ENCODE measurements at regions not wholly inside any gene's neighbourhood (a gene's known extent, or its start where the extent isn't known, plus 50 kb on each side); places are given as distances from the start of the nearest gene placed in this dataset.
A peak's percentile ranks its signal among the peaks of the same experiment; 100 is the strongest.
"Not testable (repeated sequence)": the region's sequence is repeated elsewhere in the genome, so short reads cannot be mapped to it uniquely, and the experiment has no call there.

- DNase-seq, result no peak
These were observed 191.9 kb downstream of the C9orf50 start for GRCh38 chr9:129428864-129429577.

DNA sequence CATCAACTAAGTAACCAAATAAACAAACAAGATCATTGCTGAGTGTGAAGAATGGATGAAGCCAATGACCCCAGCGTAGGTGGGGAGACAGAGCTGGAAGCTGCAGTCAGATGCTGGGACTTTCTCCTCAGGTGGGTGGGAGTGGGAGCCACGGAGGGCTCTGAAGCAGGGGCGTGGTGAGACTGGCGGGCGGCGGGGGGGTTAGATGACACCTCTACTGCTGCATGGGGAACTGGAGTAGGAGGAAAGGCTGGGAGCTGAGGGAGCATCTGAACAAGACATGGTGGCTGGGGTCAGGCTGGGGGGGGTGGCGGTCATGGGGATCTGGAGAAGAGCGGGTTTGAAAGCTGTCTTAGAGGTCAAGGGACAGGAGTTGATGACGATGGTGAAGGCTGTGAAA lies 193.8 kb downstream of the C9orf50 start:
- no peak for DNase-seq

GRCh38 chr9:129423755-129424154 lies 197.1 kb downstream of the C9orf50 start:
- DNase-seq, result not testable (repeated sequence)

DNA sequence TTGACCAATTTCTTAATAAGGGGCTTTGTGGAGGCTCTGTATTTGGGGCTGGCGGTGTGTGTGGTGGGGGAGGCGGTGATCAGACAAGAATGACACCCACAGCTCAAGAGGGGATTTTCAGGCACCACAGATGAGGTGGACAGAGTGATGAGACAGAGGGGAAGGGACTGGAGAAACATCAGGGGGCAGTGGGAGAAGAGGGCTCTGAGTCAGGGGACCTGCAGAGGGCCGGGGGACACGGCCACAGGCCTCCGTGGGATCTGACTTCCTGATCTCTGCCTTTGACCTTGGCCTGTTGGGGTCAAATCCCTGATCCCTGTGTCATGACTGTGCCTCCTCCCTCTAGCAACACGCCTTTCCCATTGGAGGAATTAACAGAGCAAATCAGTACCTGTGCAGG lies 197.7 kb downstream of the C9orf50 start:
- DNase-seq, result no peak

DNA sequence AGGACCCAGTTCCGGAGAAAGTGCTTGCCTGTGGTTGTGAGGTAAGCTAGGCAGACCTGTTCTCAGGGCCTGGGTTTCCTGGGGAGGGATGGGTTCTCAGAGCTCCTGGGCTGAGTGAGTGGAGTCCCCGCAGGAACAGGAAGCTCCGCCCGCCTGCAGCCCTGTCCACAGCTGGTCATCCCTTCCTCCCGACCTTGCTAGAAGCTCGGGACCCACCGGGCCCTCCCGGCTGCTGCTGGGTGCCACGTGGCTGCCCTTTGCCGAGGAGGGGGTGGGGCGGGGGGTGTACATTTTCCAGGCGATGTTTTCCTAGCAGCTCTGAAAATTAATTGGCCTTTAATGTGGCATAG lies 198.1 kb downstream of the C9orf50 start:
- no peak for DNase-seq

DNA sequence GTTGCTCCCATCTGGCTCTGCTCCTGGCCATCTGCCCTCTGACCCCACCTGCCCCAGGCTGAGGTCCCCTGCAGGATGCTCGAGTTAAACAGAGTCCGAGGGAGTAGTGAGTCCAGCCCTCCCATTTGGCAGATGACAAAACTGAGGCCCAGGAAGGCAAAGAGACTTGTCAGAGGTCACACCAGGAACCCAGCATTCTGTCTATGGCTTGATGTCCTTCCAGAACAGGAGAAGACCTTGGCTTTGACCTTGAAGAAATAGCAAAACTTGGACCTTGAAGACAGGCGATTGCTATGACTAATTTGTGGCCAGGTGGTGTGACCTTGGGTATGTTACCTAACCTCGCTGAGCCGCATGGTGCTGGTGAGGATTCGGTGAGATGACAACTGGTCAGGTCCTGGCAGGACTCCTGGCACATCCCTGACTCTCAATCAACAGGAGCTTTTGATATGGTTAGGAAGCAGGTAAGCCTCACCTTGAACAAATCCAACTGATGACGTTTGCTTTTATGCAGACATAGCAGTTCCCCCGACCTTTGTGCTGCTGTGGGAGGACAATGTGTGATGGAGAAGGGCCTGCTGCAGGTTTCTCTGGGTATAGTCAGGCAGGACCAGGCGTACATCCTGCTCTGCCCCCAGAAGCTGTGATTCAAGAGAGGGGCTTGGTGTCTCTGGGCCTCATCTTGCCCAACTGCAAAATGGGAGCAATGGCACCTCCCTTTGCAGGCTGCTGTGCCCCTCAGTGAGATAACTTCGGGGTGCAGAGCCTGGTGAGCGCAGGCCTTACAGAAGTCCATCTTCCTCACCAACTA lies 198.7 kb downstream of the C9orf50 start:
- no peak for DNase-seq

DNA sequence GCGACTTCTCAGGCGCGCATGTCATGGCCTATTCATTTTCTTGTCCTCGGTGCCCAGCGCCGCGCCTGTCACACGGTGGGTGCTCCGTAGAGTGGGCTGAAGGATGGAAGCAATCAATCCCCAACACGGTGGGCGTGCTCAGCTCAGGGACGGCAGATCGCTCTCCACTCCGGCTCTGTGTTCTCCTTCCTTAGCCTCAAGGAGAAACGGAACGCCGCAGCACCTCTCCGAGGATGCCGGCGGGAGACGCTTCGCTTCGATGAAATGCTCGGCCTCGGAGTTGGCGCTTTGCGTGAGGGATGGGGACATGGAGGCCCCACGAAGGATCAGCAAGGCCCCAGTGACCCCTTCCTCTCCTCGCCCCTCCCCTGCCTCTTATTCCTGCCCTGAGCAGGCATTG lies 199.5 kb downstream of the C9orf50 start:
- no peak for DNase-seq

DNA sequence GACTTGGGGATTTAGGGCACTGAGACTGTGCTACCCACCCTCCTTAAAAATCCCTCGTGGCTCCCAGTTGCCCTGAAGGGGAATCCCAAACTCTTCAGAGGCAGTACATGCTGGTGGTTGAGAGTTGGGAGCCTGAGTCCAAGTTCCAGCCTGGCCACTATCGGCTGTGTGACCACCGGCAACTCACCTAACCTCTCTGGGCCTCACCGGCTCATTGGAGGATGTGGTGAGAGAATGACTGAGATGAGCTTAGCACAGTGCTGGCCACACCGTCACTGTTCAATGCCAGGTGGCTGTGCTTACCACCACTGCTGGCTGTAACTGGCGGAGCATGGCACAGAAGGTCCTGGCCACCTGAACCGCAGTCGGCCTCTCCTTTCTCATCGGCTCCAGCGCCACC lies 200.2 kb downstream of the C9orf50 start:
- DNase-seq, result no peak

DNA sequence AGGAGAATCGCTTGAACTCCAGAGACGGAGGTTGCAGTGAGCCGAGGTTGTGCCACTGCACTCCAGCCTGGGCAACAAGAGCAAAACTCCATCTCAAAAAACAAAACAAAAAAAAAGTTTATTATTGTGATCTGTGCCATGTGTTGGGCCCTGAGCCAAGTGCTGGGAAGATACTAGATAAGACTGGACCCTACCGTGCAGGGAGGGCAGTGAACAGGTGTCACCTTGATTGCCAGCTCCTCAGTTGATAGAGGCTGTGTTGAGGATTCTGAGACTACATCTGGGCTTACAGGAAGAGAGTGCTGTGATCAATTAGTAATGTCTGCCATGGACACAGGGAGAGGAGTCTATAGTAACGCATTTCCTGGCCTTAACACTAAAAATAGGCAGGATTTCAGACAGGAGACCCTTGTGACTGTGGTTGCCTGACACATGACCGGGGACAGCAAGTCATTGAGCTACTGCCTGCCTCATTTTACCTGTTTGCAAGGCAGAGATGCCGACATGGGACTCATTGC lies 201.5 kb downstream of the C9orf50 start:
- no peak for DNase-seq

GRCh38 chr9:129418451-129418850 lies 202.4 kb downstream of the C9orf50 start:
- DNase-seq, result no peak

DNA sequence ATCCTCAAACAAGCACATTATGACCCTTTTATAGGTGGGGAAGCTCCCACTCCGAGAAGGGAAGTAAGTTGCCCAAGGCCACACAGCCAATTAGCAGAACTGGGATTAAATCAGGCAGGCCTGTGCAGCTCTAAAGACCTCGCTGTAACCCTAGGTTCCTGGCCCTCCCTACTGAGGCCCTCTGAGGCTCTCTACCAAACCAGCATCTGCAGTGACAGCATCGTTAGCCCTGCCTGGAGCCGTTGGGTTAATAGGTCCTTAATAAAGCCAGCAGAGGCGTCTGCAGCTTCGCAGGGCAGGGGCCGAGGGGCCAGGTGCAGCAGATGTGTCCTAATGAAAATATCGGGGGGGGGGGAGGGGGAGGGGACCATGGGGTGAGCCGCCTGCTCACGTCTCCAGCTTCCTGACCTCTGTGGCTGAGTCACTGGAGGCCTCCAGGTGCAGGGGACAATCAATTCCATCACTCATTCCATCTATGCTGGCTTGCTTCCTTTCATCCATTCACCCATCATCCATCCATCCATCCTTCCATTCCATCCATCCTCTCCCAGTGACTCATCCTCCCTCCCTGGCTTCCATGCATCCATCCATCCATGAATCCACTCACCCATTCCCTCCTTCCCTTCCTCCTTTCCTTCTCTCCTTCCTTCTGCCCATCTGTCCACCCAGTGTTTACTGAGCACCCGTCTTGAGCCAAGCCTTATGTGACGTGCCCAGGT lies 203.9 kb downstream of the C9orf50 start:
- no peak for DNase-seq

DNA sequence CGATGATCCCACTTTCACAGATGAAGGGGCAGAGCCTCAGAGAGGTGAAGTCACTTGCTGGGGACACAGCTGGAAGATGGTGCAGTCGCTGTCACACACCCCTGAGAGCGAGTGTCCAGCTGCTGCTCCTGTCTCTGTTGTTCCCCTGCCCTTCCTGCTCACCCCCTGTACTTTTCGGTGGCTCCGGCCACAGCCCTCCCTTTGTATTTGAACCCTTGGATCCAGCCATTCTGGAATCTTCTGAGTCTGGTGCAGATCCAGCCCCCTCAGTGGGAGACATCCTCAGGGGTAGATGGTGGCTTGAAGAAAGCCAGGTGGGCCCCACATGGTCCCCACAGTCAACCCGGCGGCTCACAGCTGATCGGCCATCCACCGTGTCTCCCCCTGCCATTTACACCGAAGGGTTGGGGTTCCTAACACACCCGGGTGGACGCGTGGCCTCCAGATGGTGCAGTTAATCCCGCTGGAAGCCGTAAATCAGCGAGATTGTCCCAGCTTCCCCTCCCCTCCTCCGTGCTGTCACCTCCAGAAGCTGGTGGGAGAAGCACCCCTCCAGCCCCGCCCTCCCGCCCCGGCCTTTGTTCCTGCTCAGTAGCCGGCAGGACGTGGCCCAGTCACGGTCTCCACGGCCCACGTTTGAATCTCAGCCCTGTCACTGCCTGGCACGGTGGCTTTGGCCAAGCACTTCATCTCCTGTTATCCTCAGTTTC lies 204.8 kb downstream of the C9orf50 start:
- no peak for DNase-seq

- no peak for DNase-seq
These were observed 205.6 kb downstream of the C9orf50 start for GRCh38 chr9:129414993-129415941.

DNA sequence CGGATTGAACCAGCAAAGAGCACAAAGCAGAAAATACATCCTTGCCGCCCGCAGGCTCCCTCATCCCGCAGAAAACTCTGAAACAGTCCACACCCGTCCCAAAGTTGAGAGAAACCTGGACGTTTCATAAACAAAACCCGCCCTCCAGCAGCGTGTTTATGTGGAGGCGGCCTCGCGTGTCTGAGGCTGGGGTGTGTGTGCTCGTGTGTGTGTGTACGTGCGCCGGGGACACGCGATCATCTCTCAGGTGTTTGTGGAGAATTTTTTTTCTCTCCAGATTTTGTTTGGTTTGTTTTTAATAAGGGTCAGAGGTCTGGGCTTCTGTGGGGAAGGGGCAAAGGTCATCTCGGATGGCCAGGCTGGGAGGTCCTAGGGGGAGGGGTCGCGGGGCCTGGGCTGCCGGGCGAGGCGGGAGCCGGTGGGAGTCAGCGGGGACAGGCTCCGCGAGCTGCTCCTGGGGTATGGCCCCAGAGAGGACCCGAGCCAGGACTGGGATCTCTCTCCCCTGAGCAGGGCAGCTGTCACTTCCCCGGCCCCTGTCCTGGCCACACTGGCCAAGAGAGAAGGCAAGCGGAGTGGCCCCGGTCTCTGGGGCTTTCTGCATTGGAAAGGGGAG lies 206.4 kb downstream of the C9orf50 start:
- no peak for DNase-seq

- DNase-seq, result peak; percentile 91
These were observed 207.1 kb downstream of the C9orf50 start for GRCh38 chr9:129413537-129414376.

DNA sequence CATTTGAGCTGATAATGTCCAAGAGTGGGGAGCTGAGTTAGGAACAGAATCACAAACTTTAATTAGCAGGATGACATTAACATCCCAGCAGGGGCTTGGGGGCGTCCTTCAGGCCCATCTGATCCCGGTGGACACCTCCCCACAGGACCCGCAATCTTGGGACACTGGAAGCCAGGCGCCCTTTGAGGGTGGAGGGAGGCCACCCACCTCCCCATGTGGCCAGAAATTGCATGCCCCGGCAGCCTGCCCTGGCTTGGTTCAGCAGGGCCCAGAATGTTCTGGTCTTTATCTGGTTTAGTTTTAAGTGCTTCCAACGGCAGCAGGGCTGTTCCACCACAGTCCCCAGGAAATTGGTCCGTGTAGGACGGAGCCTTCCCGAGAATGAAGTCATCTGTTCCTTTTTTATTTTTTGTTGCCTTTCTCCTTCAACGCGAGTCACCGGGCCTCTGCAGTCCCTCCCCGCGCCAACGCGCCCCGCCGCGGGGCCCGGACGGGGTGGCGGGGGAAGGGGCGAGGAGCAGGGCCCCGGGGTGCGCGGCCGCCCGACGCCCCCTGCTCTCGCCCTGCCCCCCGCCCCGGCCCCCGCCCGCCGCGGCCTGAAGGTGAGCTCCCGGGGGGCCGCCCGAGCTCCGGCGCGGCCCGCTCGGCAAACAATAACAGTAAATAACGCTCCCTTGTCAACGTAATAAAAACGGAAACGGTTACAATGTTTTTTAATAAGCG lies 207.9 kb downstream of the C9orf50 start:
- DNase-seq, result peak; percentile 75

DNA sequence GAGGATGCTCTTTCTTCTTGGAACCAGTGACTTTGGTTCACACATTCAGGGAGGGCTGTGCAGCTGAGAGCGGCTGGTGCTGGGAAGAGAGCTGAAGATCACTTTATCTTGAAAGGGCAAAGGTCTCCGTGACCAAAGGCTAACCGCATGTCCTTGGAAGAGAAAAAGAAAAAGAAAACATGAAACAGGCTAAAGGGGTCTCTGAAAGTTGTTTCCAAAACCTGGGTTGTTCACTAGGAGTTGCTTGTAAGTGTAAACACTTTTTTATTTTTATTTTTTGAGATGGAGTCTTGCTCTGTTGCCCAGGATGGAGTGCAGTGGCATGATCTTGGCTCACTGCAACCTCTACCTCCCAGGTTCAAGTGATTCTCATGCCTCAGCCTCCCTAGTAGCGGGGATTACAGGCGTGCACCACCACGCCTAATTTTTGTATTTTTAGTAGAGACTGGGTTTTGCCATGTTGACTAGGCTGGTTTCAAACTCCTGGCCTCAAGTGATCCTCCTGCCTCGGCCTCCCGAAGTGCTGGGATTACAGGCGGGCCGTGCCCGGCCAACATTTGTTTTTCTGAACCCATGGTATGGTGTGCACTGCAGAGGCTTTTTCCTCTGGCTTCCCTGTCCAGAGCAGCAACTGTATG lies 208.6 kb downstream of the C9orf50 start:
- DNase-seq, result not testable (repeated sequence)

DNA sequence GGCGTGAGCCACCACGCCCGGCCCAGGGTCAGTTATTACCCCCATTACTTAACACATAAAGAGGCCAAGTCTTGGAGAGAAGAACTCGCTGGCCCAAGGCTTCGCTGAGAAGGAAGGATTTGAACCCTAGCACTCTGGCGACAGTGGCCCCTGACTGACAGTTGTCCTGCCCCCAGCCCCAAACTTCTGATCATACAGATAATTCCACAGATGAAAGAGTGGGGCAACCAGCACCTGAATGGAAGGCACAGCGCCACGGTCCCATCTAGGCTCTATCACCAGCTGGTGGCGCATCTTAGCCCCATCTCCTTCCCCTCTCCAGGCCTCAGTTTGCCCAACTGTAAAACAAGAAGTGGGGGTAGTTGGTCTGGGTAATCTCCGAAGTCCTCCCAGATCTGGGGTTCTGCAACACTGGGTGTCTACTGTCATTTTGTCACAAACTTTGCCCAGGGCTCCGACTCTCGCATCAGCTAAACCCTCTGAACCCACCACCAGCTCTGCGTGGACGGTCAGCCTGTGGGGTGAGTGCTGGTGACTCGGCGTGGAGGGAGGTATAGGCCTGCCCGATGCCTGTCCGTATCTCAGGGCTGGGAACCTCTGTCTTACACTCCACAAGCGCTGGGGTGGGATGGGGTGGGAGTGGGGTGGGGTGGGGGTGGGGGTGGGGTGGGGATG lies 209.3 kb downstream of the C9orf50 start:
- DNase-seq, result no peak

GRCh38 chr9:129410226-129410625 lies 210.7 kb downstream of the C9orf50 start:
- no peak for DNase-seq

All from DMS153 (cell line).